ENCODE measurements at regions not wholly inside any gene's neighbourhood (a gene's known extent, or its start where the extent isn't known, plus 50 kb on each side); places are given as distances from the start of the nearest gene placed in this dataset.

DNA sequence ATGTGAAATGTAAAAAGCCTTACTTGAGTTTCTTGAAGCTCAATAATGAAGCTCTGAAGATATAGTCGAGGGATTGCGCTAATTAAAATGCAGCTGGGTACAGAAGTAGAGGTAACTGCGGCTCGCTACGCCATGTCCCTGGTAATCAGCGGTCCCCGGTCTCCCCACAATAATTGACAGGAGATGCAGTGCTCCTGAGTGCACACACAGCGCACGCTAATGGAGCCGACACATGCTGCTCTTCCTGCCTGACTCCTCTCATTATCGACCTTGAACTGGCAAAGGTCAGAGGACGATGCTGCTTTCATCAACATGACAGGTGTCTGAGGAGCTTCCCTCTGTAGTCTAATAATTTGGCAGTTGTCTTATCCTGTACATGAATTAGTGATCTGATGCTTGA is 365.9 kb downstream of the RNF144B start:
- no peak overlapping the region for H3K9ac ChIP-seq (ENCODE audit: low read length)
- TF ChIP-seq EZH2phosphoT487 (conservative IDR thresholded peaks at IDR 0.05; ENCODE audit: low read length), result no peak
- TF ChIP-seq, protein P1, sequence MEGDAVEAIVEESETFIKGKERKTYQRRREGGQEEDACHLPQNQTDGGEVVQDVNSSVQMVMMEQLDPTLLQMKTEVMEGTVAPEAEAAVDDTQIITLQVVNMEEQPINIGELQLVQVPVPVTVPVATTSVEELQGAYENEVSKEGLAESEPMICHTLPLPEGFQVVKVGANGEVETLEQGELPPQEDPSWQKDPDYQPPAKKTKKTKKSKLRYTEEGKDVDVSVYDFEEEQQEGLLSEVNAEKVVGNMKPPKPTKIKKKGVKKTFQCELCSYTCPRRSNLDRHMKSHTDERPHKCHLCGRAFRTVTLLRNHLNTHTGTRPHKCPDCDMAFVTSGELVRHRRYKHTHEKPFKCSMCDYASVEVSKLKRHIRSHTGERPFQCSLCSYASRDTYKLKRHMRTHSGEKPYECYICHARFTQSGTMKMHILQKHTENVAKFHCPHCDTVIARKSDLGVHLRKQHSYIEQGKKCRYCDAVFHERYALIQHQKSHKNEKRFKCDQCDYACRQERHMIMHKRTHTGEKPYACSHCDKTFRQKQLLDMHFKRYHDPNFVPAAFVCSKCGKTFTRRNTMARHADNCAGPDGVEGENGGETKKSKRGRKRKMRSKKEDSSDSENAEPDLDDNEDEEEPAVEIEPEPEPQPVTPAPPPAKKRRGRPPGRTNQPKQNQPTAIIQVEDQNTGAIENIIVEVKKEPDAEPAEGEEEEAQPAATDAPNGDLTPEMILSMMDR (IDR thresholded peaks at IDR 0.05; ENCODE audit: insufficient read depth, low read length, poor library complexity, severe bottlenecking), result no peak
- H3K4me3 ChIP-seq (ENCODE audit: insufficient read depth, low read length, poor library complexity, severe bottlenecking), result no peak overlapping the region
- H3K27ac ChIP-seq (ENCODE audit: low read depth, low read length), result no peak overlapping the region
- H3K36me3 ChIP-seq (ENCODE audit: low read length), result no peaks in the 10 kb centered on the region
- H3K79me2 ChIP-seq (ENCODE audit: insufficient read depth, low read length), result no peaks in the 10 kb centered on the region
- H3K4me2 ChIP-seq (ENCODE audit: low read depth, low read length, poor library complexity, severe bottlenecking), result no peak overlapping the region
- no peak overlapping the region for H2AFZ ChIP-seq (ENCODE audit: low read depth, low read length, severe bottlenecking)
- H3K9me2 ChIP-seq (replicated peaks; ENCODE audit: insufficient read depth, low read length), result no peaks in the 10 kb centered on the region
- no peaks in the 10 kb centered on the region for H3K27me3 ChIP-seq (ENCODE audit: low read length)
- no peaks in the 10 kb centered on the region for H3K9me3 ChIP-seq (ENCODE audit: insufficient read depth, low read length)
- H4K20me1 ChIP-seq (ENCODE audit: low read depth, low read length), result no peaks in the 10 kb centered on the region
- H3F3A ChIP-seq (ENCODE audit: insufficient read depth), result no peaks in the 10 kb centered on the region

DNA sequence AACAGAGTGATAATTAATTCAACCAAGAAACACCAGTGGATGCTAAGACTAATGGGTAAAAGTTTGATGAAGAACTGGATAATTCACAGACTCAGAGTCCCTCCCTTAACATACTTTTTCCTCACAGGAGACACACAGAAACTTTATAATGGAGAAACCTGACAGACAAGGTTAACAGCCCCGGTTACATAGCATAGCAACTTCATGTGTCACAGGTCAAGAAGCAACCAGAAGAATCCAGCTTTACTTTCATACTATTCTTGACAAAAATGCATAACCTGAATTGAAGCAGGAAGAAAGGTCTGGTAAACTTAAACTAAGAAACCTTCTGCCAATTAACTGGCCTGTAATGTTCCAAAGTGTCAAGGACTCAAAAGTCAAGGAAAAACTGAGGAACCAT is 375.9 kb downstream of the RNF144B start:
- H3K9ac ChIP-seq (ENCODE audit: low read length), result no peak overlapping the region
- no peaks in the 10 kb centered on the region for H4K20me1 ChIP-seq (ENCODE audit: low read depth, low read length)
- H2AFZ ChIP-seq (ENCODE audit: low read depth, low read length, severe bottlenecking), result no peak overlapping the region
- H3K79me2 ChIP-seq (ENCODE audit: insufficient read depth, low read length), result no peaks in the 10 kb centered on the region
- H3K27me3 ChIP-seq (ENCODE audit: low read length), result no peaks in the 10 kb centered on the region
- no peak overlapping the region for H3K4me3 ChIP-seq (ENCODE audit: insufficient read depth, low read length, poor library complexity, severe bottlenecking)
- H3K9me3 ChIP-seq (ENCODE audit: insufficient read depth, low read length), result no peaks in the 10 kb centered on the region
- no peak overlapping the region for H3K4me2 ChIP-seq (ENCODE audit: low read depth, low read length, poor library complexity, severe bottlenecking)
- no peak for TF ChIP-seq EZH2phosphoT487 (conservative IDR thresholded peaks at IDR 0.05; ENCODE audit: low read length)
- TF ChIP-seq, protein P1 (IDR thresholded peaks at IDR 0.05; ENCODE audit: insufficient read depth, low read length, poor library complexity, severe bottlenecking), result no peak
- H3F3A ChIP-seq (ENCODE audit: insufficient read depth), result no peaks in the 10 kb centered on the region
- H3K27ac ChIP-seq (ENCODE audit: low read depth, low read length), result no peak overlapping the region
- H3K9me2 ChIP-seq (replicated peaks; ENCODE audit: insufficient read depth, low read length), result no peaks in the 10 kb centered on the region
- no peaks in the 10 kb centered on the region for H3K36me3 ChIP-seq (ENCODE audit: low read length)

DNA sequence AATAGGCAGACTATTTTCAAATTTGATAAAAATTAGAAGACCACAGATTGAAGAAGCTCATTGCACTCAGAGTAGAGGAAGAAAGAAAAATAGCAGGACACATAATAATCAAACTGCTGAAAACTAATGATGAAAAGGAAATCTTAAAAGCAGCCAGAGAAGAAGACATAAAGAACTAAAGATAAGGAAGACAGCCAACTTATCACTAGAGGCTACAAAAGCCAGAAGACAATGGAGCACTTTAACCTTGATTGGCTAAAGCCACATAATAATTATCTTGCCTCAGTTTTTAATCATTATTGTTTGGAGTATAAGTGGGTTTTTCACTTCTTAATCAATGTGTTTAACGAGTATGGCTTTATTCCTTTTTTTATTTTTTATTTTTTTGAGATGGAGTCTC is 397.6 kb downstream of the RNF144B start:
- Histone ChIP-seq H3K27ac (ENCODE audit: low read depth, low read length) (no peak overlapping the region), H4K20me1 (ENCODE audit: low read depth, low read length) (no peaks in the 10 kb centered on the region), H3K4me3 (ENCODE audit: insufficient read depth, low read length, poor library complexity, severe bottlenecking) (no peak overlapping the region), H3K9me3 (ENCODE audit: insufficient read depth, low read length) (no peaks in the 10 kb centered on the region), H3K79me2 (ENCODE audit: insufficient read depth, low read length) (no peaks in the 10 kb centered on the region), H2AFZ (ENCODE audit: low read depth, low read length, severe bottlenecking) (no peak overlapping the region), H3K4me2 (ENCODE audit: low read depth, low read length, poor library complexity, severe bottlenecking) (no peak overlapping the region), H3F3A (ENCODE audit: insufficient read depth) (no peaks in the 10 kb centered on the region), H3K9ac (ENCODE audit: low read length) (no peak overlapping the region), H3K9me2 (replicated peaks; ENCODE audit: insufficient read depth, low read length) (no peaks in the 10 kb centered on the region), H3K36me3 (ENCODE audit: low read length) (no peaks in the 10 kb centered on the region), H3K27me3 (ENCODE audit: low read length) (no peaks in the 10 kb centered on the region)
- TF ChIP-seq EZH2phosphoT487 (conservative IDR thresholded peaks at IDR 0.05; ENCODE audit: low read length), result no peak
- TF ChIP-seq, protein P1 (IDR thresholded peaks at IDR 0.05; ENCODE audit: insufficient read depth, low read length, poor library complexity, severe bottlenecking), result no peak
